Left kidney (tissue), 1 donor: ENCODE measurements at regions not wholly inside any gene's neighbourhood (a gene's known extent, or its start where the extent isn't known, plus 50 kb on each side); places are given as distances from the start of the nearest gene placed in this dataset.
"Not testable (repeated sequence)": the region's sequence is repeated elsewhere in the genome, so short reads cannot be mapped to it uniquely, and the experiment has no call there.

Source experiments
- DNase-seq: peaks from one replicate; pipeline ENCODE4 v3.0.0-alpha.2; 2013

- DNase-seq, result no peak
Measured at GRCh38 chr6:166877906-166878305, 78.4 kb downstream of the RNASET2 start.

- DNase-seq, result no peak
Measured at GRCh38 chr6:166877349-166877748, 79.0 kb downstream of the RNASET2 start.

DNA sequence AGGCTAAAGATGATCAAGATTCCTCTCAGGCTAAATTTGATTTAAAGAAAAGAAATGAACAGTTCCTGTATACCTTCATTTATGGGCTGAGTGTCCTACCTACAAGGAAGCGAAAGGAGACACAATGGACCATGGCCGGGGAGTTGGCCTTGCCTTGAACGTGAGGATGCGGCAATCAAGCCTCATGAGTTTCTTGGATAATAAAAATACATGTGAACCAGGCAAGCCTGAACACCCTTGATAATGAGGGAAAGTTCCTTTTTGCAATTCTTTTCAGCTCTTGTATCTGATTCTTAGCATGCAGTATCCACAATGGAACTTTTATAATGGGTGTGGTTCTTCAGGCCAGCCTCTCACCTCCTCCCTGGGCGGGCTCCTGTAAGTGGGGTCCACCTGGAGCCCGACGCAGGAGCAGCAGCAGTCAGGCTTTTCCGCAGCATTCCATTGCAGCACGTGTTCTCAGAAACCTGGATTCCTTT, 83.8 kb downstream of the RNASET2 start:
- DNase-seq, result no peak

- no peak for DNase-seq
Measured at GRCh38 chr6:166870602-166871208, 85.6 kb downstream of the RNASET2 start.

GRCh38 chr6:166866839-166867637, 89.3 kb downstream of the RNASET2 start:
- no peak for DNase-seq

GRCh38 chr6:166864333-166864732, 92.0 kb downstream of the RNASET2 start:
- DNase-seq, result no peak

GRCh38 chr6:166862978-166863530, 93.3 kb downstream of the RNASET2 start:
- peak; percentile 4 for DNase-seq

- peak; percentile 33 for DNase-seq
Measured at GRCh38 chr6:166862287-166862977, 93.9 kb downstream of the RNASET2 start.

- no peak for DNase-seq
Measured at GRCh38 chr6:166861961-166862286, 94.4 kb downstream of the RNASET2 start.

GRCh38 chr6:166861304-166861703, 95.0 kb downstream of the RNASET2 start:
- DNase-seq, result no peak

DNA sequence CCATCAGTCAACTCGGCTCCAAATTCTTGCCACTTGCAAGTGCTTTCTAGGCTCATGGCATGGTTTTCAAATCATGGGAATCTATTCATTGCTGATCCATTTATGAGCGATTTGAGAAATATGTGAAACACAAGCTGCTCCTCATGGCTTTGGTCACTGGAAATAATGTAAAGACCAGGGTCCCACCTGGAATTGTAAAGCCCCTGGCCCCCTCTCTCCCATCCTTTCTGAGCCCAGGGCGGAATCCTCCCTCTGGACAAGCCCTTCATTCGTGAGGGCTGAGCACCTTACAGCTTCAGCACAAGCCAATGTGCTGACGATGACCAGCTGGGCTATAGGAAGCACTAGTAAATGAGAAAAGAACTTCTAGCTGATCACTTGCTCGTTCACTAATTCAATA, 96.0 kb downstream of the RNASET2 start:
- no peak for DNase-seq

GRCh38 chr6:166855416-166855815, 100.9 kb downstream of the RNASET2 start:
- DNase-seq, result no peak

DNA sequence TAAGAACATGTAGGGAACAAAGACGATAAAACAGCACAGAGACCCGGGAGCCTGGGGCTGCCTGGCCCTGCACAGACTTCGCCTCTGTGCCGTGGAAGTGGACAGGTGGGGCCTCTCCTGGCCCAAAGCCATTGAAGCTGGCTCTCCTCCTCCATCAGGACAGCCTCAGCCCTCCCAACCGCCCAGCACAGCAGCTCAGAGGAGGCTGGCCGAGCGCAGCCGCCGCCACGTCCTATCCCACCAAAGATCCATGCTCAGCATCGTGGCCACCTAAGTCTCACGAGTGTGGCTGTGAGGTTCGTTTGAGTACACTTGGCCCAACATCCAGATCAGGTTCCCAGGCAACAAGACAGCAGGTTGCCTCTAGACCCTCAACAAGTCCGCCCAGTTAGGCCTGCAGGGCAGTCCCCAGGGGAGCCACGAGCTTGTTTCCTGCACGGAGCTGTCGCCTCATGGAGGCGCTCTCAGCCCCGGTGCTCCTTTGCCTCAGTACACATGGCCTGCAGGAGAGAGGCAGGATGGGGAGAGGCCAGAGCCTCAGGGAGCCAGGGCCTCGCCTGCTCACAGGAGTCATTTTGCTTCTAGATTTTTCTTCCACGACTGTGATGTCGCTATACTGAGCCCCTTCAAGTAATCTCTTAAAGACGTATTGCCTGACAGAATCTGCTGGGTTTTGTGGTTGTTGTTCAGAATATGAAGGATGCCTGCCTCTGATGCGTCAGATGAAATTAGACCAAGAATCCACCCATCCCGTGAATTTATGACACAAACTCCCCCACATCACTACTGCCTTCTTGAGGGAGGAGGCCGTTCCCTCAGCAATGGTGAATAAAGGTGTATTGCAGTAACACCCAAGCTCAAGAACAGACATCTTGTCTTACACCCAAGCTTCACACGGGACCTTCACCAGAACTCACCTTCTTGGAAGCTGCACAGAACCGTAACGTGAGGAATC, 102.7 kb downstream of the RNASET2 start:
- no peak for DNase-seq

- no peak for DNase-seq
Measured at GRCh38 chr6:166852451-166852975, 103.8 kb downstream of the RNASET2 start.

GRCh38 chr6:166851911-166852310, 104.4 kb downstream of the RNASET2 start:
- DNase-seq, result no peak

- no peak for DNase-seq
Measured at GRCh38 chr6:166851426-166851825, 104.9 kb downstream of the RNASET2 start.

DNA sequence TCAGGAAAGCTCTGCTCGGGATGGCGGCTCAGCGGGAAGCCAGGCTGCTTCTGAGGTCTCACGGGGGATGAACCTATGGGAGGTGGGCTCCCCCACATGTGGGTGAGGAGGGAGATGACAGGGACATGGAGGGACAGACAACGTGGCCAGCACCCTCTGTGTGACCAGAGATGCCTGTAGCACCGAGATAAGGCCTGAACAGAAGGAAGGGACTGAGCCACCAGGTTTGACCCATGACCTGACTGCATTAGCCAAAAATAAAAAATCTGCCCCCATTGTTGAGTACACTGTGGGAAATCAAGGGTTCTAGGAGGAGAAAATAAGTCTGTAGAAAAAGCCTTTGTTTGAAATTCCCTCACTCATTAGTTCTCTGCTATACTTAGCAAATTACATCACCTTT, 105.7 kb downstream of the RNASET2 start:
- DNase-seq, result no peak

DNA sequence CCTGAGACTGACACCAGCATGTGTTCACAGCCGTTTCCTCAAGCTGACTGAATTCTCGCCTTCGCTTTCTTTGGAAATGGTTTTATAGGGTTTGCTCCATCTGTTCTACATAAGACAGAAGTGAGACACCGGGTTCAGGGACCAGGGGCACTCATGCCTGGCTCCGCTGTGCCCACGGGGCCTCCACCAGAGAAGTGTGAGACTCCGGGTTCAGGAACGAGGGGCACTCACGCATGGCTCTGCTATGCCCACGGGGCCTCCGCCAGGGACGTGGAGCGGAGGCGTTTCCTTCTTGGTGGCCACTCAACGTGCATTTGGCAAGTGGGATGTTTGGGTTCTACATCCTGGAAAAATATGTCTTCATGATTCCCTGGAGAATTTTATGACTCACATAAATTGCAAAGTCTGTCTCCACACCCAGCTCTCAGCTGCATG, 106.6 kb downstream of the RNASET2 start:
- DNase-seq, result no peak

DNA sequence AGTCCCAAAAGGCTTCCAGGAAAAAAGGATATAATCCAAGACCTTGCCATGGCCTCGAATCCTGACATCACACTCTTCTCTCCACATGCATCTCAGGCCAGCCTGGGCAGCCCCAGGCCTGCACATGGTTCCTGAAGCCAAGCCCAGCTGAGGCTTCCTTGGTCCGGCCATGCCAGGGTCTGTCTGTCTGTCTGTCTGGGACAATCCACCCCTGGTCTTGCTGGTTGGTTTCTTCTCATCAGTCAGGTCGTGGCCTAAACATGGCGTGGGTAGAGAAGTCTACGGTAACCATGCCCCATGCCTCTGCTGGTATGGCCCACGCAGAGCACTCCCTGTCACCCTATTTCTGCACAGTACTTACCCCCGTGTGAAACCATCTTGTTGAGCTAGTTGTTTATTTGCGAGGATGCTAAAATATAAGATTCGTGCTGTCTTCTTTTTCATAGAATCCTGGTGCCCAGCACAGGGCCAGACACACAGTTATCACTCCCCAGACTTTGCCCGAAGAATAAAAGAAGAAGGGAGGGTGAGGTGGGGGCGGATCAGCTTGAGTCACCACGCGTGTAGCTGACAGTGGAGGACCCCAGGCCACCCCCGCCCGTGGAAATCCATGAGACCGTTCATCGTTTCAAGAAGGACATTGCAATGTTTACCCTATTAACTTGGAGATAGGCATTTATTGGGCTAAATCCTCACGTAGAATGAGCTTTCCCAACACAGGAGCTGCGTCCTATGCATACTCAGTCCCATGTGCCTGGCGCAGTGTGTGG, 107.2 kb downstream of the RNASET2 start:
- no peak for DNase-seq

GRCh38 chr6:166846446-166847142, 109.8 kb downstream of the RNASET2 start:
- DNase-seq, result not testable (repeated sequence)
